HL-60 (cell line): ENCODE measurements at regions not wholly inside any gene's neighbourhood (a gene's known extent, or its start where the extent isn't known, plus 50 kb on each side); places are given as distances from the start of the nearest gene placed in this dataset.

Source experiments
- DNase-seq, 2 experiments: peaks; one replicate each; pipeline ENCODE4 v3.0.0-alpha.2; 2010 to 2020; ENCODE audit warnings: low read depth in 1 of 2, low spot score in 1 of 2
- H3K27ac ChIP-seq: fragments of 250-450 bp; sonication (Bioruptor Pico); replicated peaks from 2 replicates; pipeline ENCODE4 v1.5.1; 2020; ENCODE audit warnings: mild to moderate bottlenecking, moderate library complexity
- H3K27me3 ChIP-seq: fragments of 250-450 bp; sonication (Bioruptor Pico); 2 replicates; pipeline ENCODE4 v1.5.1; 2021; ENCODE audit warnings: mild to moderate bottlenecking, moderate library complexity; ENCODE audit not compliant: insufficient read depth, poor library complexity, severe bottlenecking
- H3K4me3 ChIP-seq: replicated peaks from 2 replicates; pipeline ENCODE4 v1.5.1; 2011; ENCODE audit warnings: mild to moderate bottlenecking, control low read depth, low read length; ENCODE audit not compliant: insufficient read depth
- CTCF ChIP-seq: IDR thresholded peaks from one replicate; pipeline ENCODE4 v1.5.1; 2011; ENCODE audit warnings: low read length, control low read depth, inconsistent platforms; ENCODE audit not compliant: insufficient read depth
- GABPA ChIP-seq: IDR thresholded peaks from 2 replicates; pipeline ENCODE4 v1.6.1; 2012; ENCODE audit warnings: low read depth
- POLR2AphosphoS5 ChIP-seq: IDR thresholded peaks from 2 replicates; pipeline ENCODE4 v1.6.1; 2012; ENCODE audit warnings: low read depth
- SPI1 ChIP-seq: IDR thresholded peaks from 2 replicates; pipeline ENCODE4 v1.6.1; 2012; ENCODE audit warnings: low read depth, mild to moderate bottlenecking, borderline replicate concordance
- TF ChIP-seq, protein P1 (sequence below): IDR thresholded peaks from 2 replicates; pipeline ENCODE4 v1.6.1; 2012; ENCODE audit warnings: low read depth; ENCODE audit not compliant: insufficient replicate concordance

DNA sequence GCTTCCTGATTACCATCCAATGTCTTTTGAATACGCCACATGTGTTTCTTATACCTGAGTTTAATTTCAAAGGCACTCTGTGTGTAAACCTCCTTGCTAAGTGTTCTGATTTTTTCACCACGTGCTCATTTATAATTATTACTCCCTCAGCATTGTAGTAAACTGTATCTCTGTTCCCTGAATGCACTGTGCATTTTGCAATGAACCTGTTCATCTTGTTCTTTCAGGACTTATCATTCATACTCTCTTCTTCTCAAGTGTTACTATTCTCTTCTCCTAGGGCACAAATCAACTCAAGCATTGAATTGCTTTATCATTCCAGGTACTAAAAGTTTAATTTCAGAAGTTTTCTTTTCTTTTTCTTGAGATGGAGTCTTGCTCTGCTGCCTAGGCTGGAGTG is 383.4 kb upstream of the TRIB2 start:
- H3K27ac ChIP-seq, result no peak overlapping the region
- H3K4me3 ChIP-seq, result no peak overlapping the region
- no peak for TF ChIP-seq SPI1
- no peak for DNase-seq
- no peaks in the 10 kb centered on the region for H3K27me3 ChIP-seq

DNA sequence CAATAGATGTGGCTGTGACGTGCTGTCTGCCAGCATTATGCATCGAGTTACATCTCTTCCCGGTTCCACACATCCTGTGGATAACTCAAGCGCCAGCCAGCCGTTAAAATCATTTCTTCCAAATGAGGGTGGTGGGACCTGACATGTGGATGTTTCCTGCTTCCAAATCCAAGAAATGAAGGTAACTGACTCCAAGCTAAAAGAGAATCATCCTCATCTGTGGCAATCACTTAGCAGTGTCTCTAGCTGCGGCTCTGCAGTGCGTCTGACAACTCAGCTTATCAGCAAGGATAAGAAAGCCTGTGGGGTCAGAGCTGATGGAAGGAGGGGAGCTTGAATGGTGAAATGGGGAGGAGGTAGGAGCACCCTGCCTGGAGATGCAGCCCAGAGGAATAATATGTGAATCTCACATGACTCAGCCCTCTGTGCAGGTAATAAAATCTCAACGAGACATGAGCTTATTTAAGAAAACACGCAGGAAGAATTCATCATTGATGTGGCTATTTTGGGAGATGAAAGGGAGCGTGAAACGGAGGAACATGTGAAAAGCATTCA is 382.2 kb upstream of the TRIB2 start:
- no peaks in the 10 kb centered on the region for H3K27me3 ChIP-seq
- TF ChIP-seq GABPA, result no peak
- TF ChIP-seq CTCF, result no peak
- no peak for TF ChIP-seq POLR2AphosphoS5
- no peak for TF ChIP-seq SPI1
- TF ChIP-seq, protein P1, sequence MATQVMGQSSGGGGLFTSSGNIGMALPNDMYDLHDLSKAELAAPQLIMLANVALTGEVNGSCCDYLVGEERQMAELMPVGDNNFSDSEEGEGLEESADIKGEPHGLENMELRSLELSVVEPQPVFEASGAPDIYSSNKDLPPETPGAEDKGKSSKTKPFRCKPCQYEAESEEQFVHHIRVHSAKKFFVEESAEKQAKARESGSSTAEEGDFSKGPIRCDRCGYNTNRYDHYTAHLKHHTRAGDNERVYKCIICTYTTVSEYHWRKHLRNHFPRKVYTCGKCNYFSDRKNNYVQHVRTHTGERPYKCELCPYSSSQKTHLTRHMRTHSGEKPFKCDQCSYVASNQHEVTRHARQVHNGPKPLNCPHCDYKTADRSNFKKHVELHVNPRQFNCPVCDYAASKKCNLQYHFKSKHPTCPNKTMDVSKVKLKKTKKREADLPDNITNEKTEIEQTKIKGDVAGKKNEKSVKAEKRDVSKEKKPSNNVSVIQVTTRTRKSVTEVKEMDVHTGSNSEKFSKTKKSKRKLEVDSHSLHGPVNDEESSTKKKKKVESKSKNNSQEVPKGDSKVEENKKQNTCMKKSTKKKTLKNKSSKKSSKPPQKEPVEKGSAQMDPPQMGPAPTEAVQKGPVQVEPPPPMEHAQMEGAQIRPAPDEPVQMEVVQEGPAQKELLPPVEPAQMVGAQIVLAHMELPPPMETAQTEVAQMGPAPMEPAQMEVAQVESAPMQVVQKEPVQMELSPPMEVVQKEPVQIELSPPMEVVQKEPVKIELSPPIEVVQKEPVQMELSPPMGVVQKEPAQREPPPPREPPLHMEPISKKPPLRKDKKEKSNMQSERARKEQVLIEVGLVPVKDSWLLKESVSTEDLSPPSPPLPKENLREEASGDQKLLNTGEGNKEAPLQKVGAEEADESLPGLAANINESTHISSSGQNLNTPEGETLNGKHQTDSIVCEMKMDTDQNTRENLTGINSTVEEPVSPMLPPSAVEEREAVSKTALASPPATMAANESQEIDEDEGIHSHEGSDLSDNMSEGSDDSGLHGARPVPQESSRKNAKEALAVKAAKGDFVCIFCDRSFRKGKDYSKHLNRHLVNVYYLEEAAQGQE, result no peak
- DNase-seq, result no peak
- no peak overlapping the region for H3K4me3 ChIP-seq
- no peak overlapping the region for H3K27ac ChIP-seq

DNA sequence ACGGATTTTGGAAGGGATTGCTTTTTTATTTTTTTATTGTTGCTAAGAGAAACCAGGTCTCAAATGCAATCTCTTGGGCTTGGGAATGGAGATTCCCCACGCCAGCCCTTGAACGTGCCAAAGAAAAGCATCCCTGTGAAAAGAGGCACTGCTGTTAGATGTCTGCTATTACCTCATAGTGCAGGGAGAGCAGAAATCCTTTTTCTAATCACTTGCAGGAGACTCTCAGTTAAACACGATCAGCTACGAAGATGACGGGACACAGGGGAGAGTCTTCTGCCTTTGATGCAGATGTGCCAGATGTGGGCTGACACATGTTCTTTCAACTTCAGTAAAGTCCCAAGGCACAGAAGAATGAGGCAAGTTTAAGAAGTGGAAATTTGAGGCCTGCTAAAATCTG is 381.6 kb upstream of the TRIB2 start:
- TF ChIP-seq GABPA, result no peak
- TF ChIP-seq POLR2AphosphoS5, result no peak
- TF ChIP-seq, protein P1, result no peak
- TF ChIP-seq CTCF, result no peak
- no peak for DNase-seq
- H3K27me3 ChIP-seq, result no peaks in the 10 kb centered on the region
- no peak overlapping the region for H3K4me3 ChIP-seq
- no peak overlapping the region for H3K27ac ChIP-seq

GRCh38 chr2:12335995-12336394 is 380.7 kb upstream of the TRIB2 start:
- DNase-seq, result no peak
- TF ChIP-seq, protein P1, result no peak
- TF ChIP-seq POLR2AphosphoS5 (no peak), SPI1 (no peak), CTCF (no peak), GABPA (no peak)

More at GRCh38 chr2:12335995-12336394, 380.7 kb upstream of the TRIB2 start:
- Histone ChIP-seq H3K27ac (no peak overlapping the region), H3K4me3 (no peak overlapping the region), H3K27me3 (no peaks in the 10 kb centered on the region)
